CD4-positive, alpha-beta memory T cell (primary cell): ENCODE measurements at regions not wholly inside any gene's neighbourhood (a gene's known extent, or its start where the extent isn't known, plus 50 kb on each side); places are given as distances from the start of the nearest gene placed in this dataset.
"Not testable (repeated sequence)": the region's sequence is repeated elsewhere in the genome, so short reads cannot be mapped to it uniquely, and the experiment has no call there.

Source experiments
- CTCF ChIA-PET: fragments of 350-600 bp; sonication (Branson Sonifier 250); formaldehyde crosslinking; loops from one replicate; lab custom pipeline; 2021; ENCODE audit warnings: inconsistent platforms; ENCODE audit not compliant: partially characterized antibody; lab: Charles Lee
- POLR2A ChIA-PET: fragments of 350-600 bp; sonication (Branson Sonifier 250); formaldehyde crosslinking; loops from one replicate; lab custom pipeline; 2021; ENCODE audit not compliant: partially characterized antibody; lab: Charles Lee
- DNase-seq, 5 donors: peaks; one replicate each; pipeline versions ENCODE4 v3.0.0 to v3.0.0-alpha.2; 2020 to 2022; ENCODE audit warnings: mixed read lengths in 1 of 5
- H3K27ac ChIP-seq: one replicate; pipeline ENCODE4 v1.7.0; 2013; ENCODE audit warnings: low read depth, low read length
- H3K27me3 ChIP-seq: 2 replicates; pipeline ENCODE4 v1.7.0; 2013; ENCODE audit warnings: mild to moderate bottlenecking, low read length, moderate library complexity; ENCODE audit not compliant: insufficient read depth
- H3K36me3 ChIP-seq: 2 replicates; pipeline ENCODE4 v1.7.0; 2013; ENCODE audit warnings: mild to moderate bottlenecking, low read length, moderate library complexity; ENCODE audit not compliant: insufficient read depth
- H3K4me1 ChIP-seq: 2 replicates; pipeline ENCODE4 v1.7.0; 2013; ENCODE audit warnings: mild to moderate bottlenecking, low read length, moderate library complexity; ENCODE audit not compliant: insufficient read depth
- H3K4me3 ChIP-seq, 2 donors: one replicate each; pipeline ENCODE4 v1.7.0; 2013; ENCODE audit warnings: low read length in 2 of 2, mild to moderate bottlenecking in 1 of 2
- H3K9me3 ChIP-seq, 2 donors: one replicate each; pipeline ENCODE4 v1.7.0; 2013; ENCODE audit warnings: low read length in 2 of 2, control low read depth in 1 of 2; ENCODE audit not compliant: control insufficient read depth in 1 of 2
- H3K27ac Mint-ChIP-seq, 7 donors: one replicate each; pipeline ENCODE4 v1.8.0; 2020 to 2021; ENCODE audit warnings: mixed read lengths in 7 of 7, mild to moderate bottlenecking in 6 of 7, inconsistent platforms in 3 of 7, moderate library complexity in 3 of 7
- H3K27me3 Mint-ChIP-seq, 2 donors: one replicate each; pipeline ENCODE4 v1.8.0; 2020 to 2021; ENCODE audit warnings: mixed read lengths in 2 of 2
- H3K36me3 Mint-ChIP-seq, 2 donors: one replicate each; pipeline ENCODE4 v1.8.0; 2020 to 2021; ENCODE audit warnings: mixed read lengths in 2 of 2, inconsistent platforms in 1 of 2, mild to moderate bottlenecking in 1 of 2
- H3K4me1 Mint-ChIP-seq, 4 donors: one replicate each; pipeline ENCODE4 v1.8.0; 2020 to 2021; ENCODE audit warnings: mixed read lengths in 4 of 4, mild to moderate bottlenecking in 1 of 4
- H3K4me3 Mint-ChIP-seq, 8 donors: one replicate each; pipeline ENCODE4 v1.8.0; 2020 to 2021; ENCODE audit warnings: mixed read lengths in 8 of 8, mild to moderate bottlenecking in 7 of 8, moderate library complexity in 6 of 8, inconsistent platforms in 3 of 8
- H3K9me3 Mint-ChIP-seq, 8 donors: one replicate each; pipeline ENCODE4 v1.8.0; 2020 to 2021; ENCODE audit warnings: mixed read lengths in 8 of 8, mild to moderate bottlenecking in 5 of 8, inconsistent platforms in 3 of 8, moderate library complexity in 1 of 8
- intact Hi-C: fragments of 100-400 bp; cut with micrococcal nuclease; formaldehyde crosslinking; loops from one replicate; pipeline ENCODE4 v1.15.1; 2023

DNA sequence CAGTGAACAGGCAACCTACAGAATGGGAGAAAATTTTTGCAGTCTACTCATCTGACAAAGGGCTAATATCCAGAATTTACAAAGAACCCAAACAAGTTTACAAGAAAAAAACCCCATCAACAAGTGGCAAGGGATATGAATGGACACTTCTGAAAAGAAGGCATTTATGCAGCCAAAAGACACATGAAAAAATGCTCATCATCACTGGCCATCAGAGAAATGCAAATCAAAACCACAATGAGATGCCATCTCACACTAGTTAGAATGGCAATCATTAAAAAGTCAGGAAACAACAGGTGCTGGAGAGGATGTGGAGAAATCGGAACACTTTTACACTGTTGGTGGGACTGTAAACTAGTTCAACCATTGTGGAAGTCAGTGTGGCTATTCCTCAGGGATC lies 80.3 kb downstream of the ZNF474 start:
- DNase-seq, H3K4me3 Mint-ChIP-seq, H3K4me1 ChIP-seq, intact Hi-C loops, POLR2A ChIA-PET, H3K4me3 ChIP-seq, H3K36me3 Mint-ChIP-seq, H3K4me1 Mint-ChIP-seq, H3K9me3 Mint-ChIP-seq, H3K27ac ChIP-seq, CTCF ChIA-PET, H3K27me3 ChIP-seq, H3K36me3 ChIP-seq, H3K27me3 Mint-ChIP-seq, H3K9me3 ChIP-seq, H3K27ac Mint-ChIP-seq: not testable (repeated sequence)

DNA sequence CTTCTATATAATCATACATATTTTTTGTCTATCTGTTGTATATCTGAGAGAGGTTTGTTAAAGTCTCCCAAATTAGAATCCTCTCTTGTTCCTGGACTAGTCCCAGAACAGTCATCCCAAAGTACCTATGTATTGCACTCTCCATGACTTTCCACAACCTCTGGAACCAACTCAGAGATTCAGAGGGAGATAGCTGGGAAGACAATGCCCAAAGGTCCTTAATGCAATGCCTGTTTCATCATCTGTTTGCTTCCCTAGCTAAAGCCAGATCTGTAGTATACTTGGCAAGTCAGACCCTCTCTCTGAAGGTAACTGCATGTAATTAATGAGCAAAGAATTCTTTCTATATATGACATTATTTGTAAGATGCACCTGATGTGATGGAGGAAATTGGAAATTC lies 89.4 kb downstream of the ZNF474 start:
- intact Hi-C loops = no loop called here
- CTCF ChIA-PET = no interaction called here

DNA sequence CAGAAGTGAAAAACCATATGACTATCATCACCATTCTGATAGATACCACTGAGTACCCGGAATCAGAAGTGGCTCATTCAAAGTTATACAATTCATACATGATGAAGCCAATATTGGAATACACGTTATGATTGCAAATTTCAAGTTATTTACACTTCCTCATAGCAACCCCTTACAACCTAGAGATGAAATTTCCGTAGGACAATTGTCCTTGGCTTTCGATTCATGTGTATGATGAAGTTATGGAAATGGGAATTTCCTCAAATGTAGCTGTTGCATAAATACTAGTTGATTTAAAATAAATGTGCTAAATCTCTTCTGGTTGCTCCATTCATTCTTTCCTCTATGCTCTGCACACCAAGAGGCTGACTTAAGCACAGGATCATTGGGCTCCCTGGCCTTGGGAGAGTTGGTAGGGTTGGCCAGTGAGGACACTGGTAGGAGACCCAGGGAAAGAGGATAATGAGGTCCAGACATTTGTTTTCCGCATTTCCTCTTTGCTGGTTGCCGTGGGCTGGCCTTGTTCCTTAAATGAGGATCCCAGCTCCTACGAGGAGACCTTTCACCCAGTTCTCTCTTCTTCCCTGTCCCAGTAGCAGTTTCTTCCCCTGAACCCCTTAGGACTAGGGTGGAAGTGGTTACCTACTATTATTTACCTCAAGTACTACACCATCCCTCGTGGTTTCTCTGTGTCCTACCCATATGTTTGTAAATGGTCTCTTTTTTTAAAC lies 90.3 kb downstream of the ZNF474 start:
- Histone ChIP-seq H3K4me3 (no peak overlapping the region), H3K27ac (no peak overlapping the region)

More for the DNA sequence above, 89.4 kb downstream of the ZNF474 start:
- Histone ChIP-seq H3K4me3 (no peak overlapping the region), H3K27ac (no peak overlapping the region), H3K4me1 (no peaks in the 10 kb centered on the region), H3K9me3 (no peaks in the 10 kb centered on the region), H3K36me3 (no peaks in the 10 kb centered on the region), H3K27me3 (no peaks in the 10 kb centered on the region)
- POLR2A ChIA-PET = no interaction called here
- H3K4me1 Mint-ChIP-seq = no peaks in the 10 kb centered on the region
- no peaks in the 10 kb centered on the region for H3K36me3 Mint-ChIP-seq
- H3K9me3 Mint-ChIP-seq = peaks cover 0 to 8% (median 2%) of the 10 kb centered on the region in 8 donors
- no peak overlapping the region for H3K4me3 Mint-ChIP-seq
- H3K27me3 Mint-ChIP-seq = peaks cover 0 to 2% of the 10 kb centered on the region in 2 donors
- H3K27ac Mint-ChIP-seq = no peak overlapping the region
- DNase-seq = no peak

DNA sequence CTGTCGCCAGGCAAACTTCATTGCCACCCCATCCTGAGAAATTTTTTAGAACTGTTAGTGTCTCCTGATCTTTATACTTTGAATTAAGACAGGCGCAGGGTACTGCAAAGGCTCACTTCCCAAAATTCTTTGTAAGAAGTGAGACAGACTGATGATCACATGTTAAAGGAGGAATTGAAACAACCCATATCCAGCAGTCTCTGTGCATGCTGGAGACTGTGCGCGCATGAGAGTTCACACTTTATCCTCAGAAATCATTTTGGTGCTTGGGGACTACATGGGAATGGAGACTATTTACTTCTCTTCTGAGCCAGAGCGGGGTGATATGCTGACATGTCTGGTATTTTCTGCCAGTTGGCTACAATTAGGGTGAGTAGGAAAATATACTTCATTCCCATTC lies 91.2 kb downstream of the ZNF474 start:
- intact Hi-C loops = no loop called here
- Mint-ChIP-seq H3K4me3 (no peak overlapping the region), H3K9me3 (peaks cover 0 to 8% (median 1%) of the 10 kb centered on the region in 8 donors), H3K4me1 (no peaks in the 10 kb centered on the region), H3K27ac (no peak overlapping the region), H3K27me3 (peaks cover 0 to 2% of the 10 kb centered on the region in 2 donors), H3K36me3 (no peaks in the 10 kb centered on the region)
- H3K27me3 ChIP-seq = no peaks in the 10 kb centered on the region
- H3K4me3 ChIP-seq = no peak overlapping the region
- DNase-seq = no peak
- ChIA-PET POLR2A (no interaction called here), CTCF (no interaction called here)
- H3K27ac ChIP-seq = no peak overlapping the region
- H3K36me3 ChIP-seq = no peaks in the 10 kb centered on the region
- H3K9me3 ChIP-seq = no peaks in the 10 kb centered on the region
- no peaks in the 10 kb centered on the region for H3K4me1 ChIP-seq

More for the DNA sequence above, 90.3 kb downstream of the ZNF474 start:
- ChIA-PET POLR2A (no interaction called here), CTCF (no interaction called here)
- Mint-ChIP-seq H3K4me3 (no peak overlapping the region), H3K27me3 (peaks cover 0 to 2% of the 10 kb centered on the region in 2 donors), H3K9me3 (peaks cover 0 to 8% (median 2%) of the 10 kb centered on the region in 8 donors), H3K27ac (no peak overlapping the region), H3K4me1 (no peaks in the 10 kb centered on the region), H3K36me3 (no peaks in the 10 kb centered on the region)
- intact Hi-C loops = no loop called here
- no peaks in the 10 kb centered on the region for H3K4me1 ChIP-seq
- H3K27me3 ChIP-seq = no peaks in the 10 kb centered on the region
- H3K36me3 ChIP-seq = no peaks in the 10 kb centered on the region
- H3K9me3 ChIP-seq = no peaks in the 10 kb centered on the region
- DNase-seq = no peak

DNA sequence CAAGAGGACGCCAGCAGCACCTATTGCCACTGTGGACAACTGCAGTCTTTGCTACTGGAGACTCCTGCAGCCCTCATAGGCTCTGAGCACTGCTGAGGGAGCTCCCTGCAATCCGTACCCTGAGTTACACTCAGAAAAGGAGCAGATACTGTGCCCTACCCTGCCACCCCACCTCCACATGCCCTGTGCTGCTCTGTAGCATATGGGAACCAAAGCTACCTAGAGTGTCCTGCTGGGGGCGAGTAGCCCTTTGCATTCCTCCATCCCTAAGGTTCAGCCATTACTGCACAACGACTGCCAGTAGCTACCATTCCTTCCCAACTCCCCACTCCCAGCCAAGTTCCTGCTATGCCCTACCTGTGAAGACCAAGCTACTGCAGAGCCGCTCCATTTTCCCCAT lies 90.2 kb upstream of the SNCAIP start:
- H3K4me1 Mint-ChIP-seq = no peaks in the 10 kb centered on the region
- DNase-seq = no peak
- H3K9me3 ChIP-seq = no peaks in the 10 kb centered on the region
- H3K36me3 Mint-ChIP-seq = no peaks in the 10 kb centered on the region
- intact Hi-C loops = no loop called here
- no peak overlapping the region for H3K27ac Mint-ChIP-seq
- no peak overlapping the region for H3K4me3 ChIP-seq
- H3K4me3 Mint-ChIP-seq = no peak overlapping the region
- H3K9me3 Mint-ChIP-seq = peaks cover 0 to 8% (median 1%) of the 10 kb centered on the region in 8 donors
- CTCF ChIA-PET = no interaction called here
- no peaks in the 10 kb centered on the region for H3K36me3 ChIP-seq
- H3K27ac ChIP-seq = no peak overlapping the region
- POLR2A ChIA-PET = no interaction called here
- H3K4me1 ChIP-seq = no peaks in the 10 kb centered on the region
- no peaks in the 10 kb centered on the region for H3K27me3 ChIP-seq
- peaks cover 0 to 2% of the 10 kb centered on the region in 2 donors for H3K27me3 Mint-ChIP-seq

DNA sequence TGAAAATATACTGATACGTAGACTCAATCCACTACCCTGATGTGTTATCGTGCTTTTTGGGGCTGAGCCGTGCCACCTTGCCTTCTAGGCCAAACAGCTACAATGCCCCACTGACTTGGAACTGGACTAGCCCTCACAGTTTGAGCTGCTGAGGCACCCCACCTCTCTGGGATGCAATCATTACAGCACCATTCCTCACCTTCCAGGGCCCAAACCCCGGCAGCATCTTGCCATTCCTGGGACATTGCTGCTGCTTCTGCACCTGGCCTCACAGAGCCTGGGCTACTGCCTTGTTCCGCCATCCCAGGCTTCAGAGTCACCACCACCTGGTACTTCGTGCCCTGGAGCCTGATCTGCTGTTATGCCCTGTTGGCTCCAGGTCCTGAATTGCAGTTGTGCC lies 89.5 kb upstream of the SNCAIP start:
- no peaks in the 10 kb centered on the region for H3K9me3 ChIP-seq
- H3K9me3 Mint-ChIP-seq = peaks cover 0 to 8% (median 1%) of the 10 kb centered on the region in 8 donors
- DNase-seq = no peak
- H3K27me3 Mint-ChIP-seq = peaks cover 0 to 2% of the 10 kb centered on the region in 2 donors
- POLR2A ChIA-PET = no interaction called here
- no peaks in the 10 kb centered on the region for H3K27me3 ChIP-seq
- no peaks in the 10 kb centered on the region for H3K4me1 Mint-ChIP-seq
- no peak overlapping the region for H3K27ac Mint-ChIP-seq
- H3K4me3 ChIP-seq = no peak overlapping the region
- no peaks in the 10 kb centered on the region for H3K4me1 ChIP-seq
- H3K27ac ChIP-seq = no peak overlapping the region
- no peak overlapping the region for H3K4me3 Mint-ChIP-seq
- intact Hi-C loops = no loop called here
- no peaks in the 10 kb centered on the region for H3K36me3 Mint-ChIP-seq
- no peaks in the 10 kb centered on the region for H3K36me3 ChIP-seq
- CTCF ChIA-PET = no interaction called here

DNA sequence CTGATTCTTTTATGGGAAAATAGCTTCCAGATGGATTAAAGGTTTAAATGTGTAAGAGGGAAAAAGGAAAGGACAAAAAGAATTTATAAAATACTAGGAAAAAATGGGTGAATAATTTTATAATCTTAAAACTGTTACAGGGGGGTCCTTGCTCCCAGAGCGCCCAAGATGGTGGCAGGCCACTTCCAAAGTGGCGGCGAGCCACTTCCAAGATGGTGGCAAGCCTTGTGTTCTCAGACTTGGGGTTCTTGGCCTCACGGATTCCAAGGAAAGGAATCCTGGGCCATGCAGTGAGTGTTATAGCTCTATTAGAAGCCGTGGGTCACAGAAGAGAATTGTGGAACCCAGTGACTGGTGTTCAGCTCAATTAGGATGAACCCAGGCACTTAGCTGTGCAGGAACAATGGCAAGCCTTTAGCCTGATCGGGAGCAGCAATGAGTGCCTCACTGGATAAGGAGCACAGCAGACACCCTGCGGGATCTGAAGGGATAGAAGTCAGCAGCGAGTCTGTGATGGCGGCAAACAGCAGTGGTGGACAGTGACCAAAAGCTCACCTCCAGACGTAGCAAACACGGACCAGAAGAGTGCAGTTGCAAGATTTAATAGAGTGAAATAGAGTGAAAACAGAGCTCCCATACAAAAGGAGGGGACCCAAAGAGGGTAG lies 83.2 kb upstream of the SNCAIP start:
- Histone ChIP-seq H3K36me3 (no peaks in the 10 kb centered on the region), H3K4me3 (no peak overlapping the region), H3K9me3 (no peaks in the 10 kb centered on the region), H3K27ac (no peak overlapping the region), H3K27me3 (no peaks in the 10 kb centered on the region), H3K4me1 (no peaks in the 10 kb centered on the region)
- ChIA-PET CTCF (no interaction called here), POLR2A (no interaction called here)
- intact Hi-C loops = no loop called here
- Mint-ChIP-seq H3K27ac (no peak overlapping the region), H3K4me1 (no peaks in the 10 kb centered on the region), H3K27me3 (no peaks in the 10 kb centered on the region), H3K36me3 (no peaks in the 10 kb centered on the region), H3K9me3 (peaks cover 0 to 5% (median 0%) of the 10 kb centered on the region in 8 donors), H3K4me3 (no peak overlapping the region)
- DNase-seq = no peak
